HG02763 (cell line): ENCODE measurements at regions not wholly inside any gene's neighbourhood (a gene's known extent, or its start where the extent isn't known, plus 50 kb on each side); places are given as distances from the start of the nearest gene placed in this dataset.

Experiments used
- ATAC-seq: cut with Tn5 transposase; IDR thresholded peaks from one replicate; pipeline ENCODE4 v1.9.1; 2021; ENCODE audit warnings: mild to moderate bottlenecking, moderate library complexity; ENCODE audit not compliant: unreplicated experiment

- ATAC-seq = no peak
Observed at GRCh38 chr4:173717581-173717980, 187.6 kb upstream of the HAND2 start.

DNA sequence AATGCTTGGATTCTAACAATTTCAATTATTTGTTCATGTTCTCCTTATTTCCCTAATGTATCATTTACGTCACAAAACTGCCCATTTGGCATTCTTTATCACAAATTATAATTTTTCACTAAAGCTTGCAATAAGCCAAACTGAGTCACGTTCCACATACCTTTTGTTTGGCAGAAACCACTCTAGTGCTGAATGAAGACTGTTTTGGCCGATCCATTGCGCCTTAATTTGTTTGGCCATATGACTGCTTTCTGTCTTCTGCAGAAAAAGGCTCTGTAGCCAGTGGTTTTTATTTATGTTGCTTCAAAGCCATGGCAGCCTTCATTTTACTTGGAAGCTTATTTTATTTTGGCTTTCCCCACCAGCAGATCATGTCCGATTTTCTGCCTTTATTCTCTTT, 184.4 kb upstream of the HAND2 start:
- ATAC-seq = no peak

DNA sequence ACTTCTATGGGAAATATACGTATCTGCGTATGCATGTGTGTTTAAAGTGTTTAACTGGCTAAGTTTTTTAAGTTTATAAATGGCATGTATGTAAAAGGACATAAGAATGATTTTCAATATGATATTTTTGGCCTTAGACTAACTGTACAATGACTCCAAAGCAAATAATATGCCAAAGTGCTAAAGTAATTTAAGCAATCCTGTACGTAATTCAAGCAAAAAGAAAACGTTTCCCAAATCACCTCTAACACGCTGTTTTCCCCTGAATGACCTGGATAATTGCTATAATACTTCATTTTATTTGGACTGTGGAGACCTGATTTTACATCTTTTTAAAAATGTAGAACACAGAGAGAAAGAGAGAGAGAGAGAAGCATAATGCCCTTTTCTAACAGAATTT, 183.0 kb upstream of the HAND2 start:
- ATAC-seq = no peak

GRCh38 chr4:173707658-173708419, 177.8 kb upstream of the HAND2 start:
- no peak for ATAC-seq

GRCh38 chr4:173704201-173704600, 174.2 kb upstream of the HAND2 start:
- no peak for ATAC-seq

- no peak for ATAC-seq
Observed at GRCh38 chr4:173703021-173703420, 173.0 kb upstream of the HAND2 start.

DNA sequence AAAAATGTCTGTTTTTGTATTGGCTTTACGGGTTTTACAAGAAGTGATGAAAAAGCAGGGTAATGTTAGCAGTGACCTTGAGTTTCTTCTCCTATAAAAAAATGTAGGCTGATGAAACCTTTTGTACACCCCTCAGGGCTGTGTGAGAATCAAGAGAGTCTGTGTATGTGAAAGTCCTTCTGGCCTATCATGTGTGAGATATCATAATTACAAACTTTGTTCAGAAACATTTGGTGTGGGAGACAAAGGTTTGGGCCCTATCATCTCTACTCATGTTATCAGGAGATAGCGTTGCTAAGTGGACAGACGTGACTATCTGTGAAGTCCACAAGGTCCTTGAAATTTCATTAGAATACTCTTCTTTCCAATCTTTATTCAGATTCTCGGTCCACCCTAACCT, 170.6 kb upstream of the HAND2 start:
- no peak for ATAC-seq

DNA sequence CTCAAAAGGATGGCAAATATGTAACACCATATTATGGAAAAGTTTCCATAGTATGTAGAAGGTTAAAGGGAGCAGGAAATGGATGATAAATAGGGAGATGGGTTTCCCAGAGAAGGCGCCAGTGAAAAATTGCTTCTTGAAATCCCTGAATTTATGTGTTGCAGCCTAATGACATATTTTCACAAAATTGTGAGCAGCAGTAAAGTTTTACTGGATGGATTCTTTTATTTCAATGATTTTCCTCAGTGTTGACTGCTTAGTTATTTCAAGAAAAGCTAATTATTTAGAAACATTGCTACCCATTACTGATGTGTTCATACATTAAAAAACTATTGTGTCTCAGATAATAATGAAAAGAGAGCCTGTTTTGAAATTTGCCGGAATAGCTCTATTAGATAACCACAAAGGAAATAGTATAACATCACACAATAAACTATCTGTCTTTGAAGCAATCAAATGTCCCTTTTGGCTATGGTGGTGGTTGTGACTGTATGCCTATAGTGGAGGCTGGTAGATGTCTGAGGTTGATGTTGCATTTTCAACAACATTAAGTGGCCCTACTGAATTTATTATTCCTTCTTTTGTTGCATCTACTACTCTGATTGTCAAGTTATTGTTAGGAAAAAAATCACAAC, 169.9 kb upstream of the HAND2 start:
- ATAC-seq = no peak

DNA sequence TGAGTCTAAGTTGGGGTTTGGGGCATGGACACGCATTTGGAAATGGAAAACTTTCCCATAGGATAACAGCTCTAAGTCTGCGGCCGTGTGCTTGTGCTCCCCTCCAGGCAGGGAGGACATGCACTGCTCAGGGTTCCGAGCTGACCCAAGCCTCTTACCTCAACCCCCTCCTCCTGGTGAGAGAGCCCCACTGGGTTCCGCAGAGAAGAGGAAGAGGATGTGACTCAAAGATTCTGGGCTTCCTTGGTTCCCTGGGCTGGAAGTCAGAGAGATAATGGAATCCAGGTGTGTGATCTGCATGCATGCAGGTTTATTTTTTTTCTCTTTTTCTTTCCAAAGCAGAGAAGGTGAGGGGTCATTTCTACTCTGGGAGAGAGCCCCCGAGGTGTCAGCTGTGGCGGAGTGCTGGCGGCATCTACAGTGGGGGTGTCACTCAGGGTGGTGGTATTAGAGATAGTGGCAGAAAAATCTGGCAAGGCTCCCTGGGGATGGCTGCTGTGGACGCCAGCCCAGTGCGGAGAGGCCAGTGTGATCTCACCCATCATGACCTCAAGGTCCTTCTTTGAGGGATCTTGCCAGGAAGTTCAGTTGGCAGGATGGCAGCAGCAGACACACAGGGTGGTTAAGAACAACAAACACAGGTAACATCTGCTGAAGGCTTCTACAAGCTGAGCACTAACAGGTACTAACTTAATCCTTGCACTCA, 168.7 kb upstream of the HAND2 start:
- no peak for ATAC-seq

GRCh38 chr4:173697840-173698239, 167.8 kb upstream of the HAND2 start:
- no peak for ATAC-seq

DNA sequence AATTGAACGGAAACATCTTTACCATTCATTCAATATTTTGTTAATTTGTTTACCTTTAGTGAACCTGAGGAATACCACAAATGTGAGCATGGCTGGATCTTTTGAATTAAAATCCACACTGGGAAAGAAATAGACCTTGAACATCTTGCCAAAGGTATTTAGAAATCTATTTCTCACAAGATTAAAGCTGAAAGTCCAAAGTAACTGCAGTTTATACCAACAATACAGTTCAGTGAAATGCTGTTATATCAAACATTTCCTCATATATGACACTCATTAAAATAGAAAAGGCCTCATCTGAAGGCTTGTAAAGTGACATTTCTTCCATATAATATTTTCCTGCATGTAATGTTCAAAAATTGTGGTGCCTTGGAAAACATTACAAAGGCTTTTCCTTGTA, 166.5 kb upstream of the HAND2 start:
- no peak for ATAC-seq

DNA sequence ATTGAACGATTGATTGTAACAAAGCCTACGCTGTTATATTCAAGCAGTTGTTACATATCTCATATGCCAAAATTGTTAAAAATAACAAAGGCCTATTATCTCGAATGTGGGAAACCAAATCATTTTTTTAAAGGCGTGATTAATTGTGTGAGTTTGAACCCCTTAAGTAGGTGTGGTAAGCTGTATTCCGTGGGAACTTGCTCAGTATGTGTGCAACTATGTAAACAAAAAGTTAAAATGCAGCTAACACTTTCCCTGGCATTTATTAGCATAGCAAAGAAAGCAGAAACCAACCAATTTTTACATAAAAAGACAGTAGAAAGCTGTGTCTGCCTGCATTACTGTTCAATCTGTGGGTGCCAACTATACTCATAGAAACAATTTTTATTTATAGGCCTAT, 166.0 kb upstream of the HAND2 start:
- no peak for ATAC-seq

DNA sequence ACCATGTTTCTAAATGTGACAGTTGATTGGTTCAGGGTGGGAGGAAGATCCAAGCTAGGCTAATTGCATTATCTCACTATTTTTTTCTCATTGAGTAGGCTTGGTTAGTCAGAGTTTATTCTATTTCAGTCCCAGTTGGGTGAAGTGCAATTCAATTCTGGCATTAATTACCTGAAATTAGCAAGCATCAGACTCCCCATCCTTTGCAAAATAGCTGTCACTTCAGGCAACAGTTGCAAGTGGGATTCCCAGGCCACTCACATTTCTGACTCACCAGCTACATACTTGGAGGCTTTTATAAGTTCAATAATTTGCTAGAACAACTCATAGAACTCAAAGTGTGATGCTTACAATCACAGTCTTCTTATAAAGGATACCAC, 155.8 kb upstream of the HAND2 start:
- ATAC-seq = no peak

DNA sequence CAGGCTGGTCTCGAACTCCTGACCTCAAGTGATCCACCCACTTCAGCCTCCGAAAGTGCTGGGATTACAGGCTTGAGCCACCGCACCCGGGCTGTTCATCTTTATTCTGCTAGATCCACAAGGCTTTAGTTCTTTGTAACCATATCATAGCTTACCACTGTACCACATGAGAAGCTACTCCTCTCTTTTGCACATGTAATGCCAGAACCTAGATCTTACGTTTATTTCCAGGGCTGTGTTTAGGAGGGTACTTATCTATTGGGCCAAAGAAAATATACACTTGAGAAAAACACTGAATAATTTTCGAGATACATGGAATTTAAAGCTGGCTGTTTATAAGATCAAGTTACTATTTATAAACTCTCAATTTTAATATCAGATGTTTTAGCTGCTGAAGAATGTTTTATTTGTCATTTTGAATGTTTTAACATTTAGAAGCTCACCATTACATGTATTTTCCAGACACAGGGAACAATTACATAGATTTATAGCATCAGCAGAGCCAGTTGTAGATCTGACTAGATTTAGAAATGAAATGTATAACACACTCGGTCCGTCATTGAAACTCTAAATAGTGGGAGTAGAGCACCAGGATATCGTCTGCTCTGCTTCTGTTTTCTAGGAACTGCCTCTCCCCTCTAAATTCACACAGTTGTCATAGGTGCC, 155.3 kb upstream of the HAND2 start:
- no peak for ATAC-seq

DNA sequence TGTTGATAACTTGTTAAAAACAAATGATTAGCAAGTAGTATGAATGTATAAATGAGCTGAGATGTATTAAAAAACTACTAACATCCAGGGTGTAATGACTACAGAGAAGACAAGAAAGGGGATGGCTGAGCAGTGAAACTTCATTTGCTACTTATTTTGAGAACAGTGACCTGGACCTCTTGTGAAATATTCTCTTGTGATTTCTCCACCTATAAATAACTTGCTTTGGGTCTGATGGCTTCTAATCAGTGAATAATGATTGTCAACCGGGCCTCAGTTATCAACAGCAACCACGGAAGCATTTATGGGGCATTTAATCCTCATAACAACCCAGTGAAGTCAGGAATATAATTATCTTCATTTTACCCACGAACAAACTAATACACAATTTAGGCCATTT, 154.2 kb upstream of the HAND2 start:
- no peak for ATAC-seq

DNA sequence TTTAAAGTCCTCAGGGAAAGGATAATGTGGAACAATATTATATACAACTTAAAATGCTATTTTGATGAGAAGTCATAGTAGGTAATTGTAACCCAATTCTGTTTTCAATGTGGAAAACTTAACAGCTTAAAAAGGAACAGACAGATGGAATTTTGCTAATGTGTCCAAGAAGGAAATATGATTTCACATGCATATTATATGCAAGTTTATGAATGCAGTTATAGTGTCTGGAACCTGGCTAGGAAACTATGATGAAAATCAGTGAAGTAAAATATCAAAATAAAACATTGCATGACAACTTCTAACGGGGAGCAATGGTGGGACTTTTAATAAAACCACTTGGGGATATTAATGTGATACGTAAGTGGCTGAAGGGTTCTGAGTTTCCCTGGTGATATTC, 152.6 kb upstream of the HAND2 start:
- no peak for ATAC-seq

DNA sequence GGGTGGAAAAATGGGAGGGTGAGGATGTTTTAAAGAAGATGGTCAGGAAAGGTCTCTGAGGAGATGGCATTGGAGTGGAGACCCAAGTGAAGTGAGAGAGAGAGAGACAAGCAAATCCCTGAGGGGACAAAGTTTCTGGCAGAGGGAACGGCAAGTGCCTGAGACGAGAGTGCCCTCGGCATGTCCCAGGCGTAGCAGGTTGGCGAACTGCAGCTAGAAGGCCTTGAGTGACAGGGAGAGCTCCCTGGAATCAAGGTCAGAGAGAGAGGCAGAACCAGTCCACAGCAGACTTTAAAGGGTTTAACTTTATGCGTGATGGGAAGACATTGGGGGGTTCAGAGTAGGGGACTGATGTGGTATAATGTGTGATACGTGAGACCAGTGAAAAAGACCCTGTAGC, 150.2 kb upstream of the HAND2 start:
- ATAC-seq = no peak

DNA sequence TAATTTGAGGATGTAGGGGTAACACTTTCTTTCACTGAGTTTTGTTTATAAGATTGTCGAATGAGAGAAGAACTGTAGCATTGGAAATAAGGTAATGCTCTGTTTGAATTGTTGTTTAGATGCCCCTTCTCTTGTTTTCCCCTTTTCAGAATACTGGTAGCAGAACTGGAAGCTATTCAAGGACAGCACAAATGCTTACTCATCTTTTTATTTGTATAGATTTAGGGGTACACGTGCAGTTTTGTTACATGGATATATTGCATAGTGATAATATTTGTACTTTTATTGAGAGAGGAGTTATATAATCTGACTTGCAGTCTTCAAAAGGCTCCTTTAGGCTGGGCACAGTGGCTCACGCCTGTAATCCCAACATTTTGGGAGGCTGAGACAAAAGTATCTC, 145.4 kb upstream of the HAND2 start:
- no peak for ATAC-seq

DNA sequence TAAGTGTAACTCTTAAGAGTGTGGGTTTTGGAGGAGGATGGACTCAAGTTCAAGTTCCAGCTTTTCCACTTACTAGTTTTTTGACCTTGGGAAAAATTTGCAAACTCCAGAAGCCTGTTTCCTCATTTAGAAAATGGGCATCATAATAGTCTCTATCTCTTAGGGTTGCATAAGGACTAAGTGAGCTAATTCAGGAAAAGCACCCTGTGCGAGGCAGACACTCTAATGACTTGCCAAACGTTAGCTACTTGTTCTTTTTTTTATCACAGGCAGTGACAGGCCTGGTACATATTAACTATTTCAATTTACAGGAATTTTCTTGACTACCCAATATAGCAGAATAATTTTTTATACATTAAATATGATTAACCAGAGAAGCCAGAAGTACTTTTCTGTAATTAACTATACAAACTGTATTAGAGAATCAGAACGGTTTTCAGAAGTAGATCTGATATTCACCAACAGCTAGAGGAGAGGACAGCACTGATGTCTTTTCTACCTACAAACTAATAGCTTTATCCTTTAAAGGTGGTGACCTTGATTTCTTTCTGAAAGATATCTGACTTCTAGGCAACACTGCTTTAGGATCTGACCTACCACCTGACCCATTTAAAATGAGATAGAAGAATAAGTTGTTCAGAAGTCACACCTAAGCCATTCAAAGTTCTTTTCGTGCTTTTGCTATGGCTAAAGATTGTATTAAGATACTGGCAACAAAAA, 139.6 kb upstream of the HAND2 start:
- no peak for ATAC-seq

DNA sequence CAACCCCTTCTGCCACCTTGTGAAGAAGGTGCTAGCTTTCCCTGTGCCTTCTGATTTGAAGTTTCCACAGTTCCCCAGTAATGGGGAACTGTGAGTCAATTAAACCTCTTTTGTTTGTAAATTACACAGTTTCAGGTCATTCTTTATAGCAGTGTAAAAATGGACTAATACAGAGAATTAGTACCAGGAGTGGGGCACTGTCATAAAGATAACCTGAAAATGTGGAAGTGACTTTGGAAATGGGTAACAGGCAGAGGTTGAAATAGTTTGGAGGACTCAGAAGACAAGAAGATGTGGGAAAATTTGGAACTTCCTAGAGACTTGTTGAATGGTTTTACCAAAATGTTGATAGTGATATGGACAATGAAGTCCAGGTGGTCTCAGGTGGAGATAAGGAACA, 131.0 kb upstream of the HAND2 start:
- ATAC-seq = no peak

DNA sequence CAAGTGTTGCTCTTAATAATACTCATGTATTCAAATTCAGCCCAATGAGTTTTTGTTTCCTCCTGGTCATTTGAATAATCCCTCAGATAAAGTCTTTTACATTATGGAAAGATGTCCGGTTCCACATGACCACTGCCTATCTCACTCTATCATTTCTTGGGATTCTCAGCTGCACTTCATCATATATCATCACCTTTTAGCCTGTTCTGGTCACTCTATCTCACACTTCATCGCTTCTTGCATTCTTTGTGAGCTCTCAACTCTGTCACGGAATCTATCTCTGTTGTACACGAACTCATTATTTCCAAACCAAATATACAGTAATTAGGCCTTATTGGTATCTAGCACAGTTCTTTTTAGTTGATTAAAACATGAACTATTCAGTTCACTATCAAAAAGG, 126.9 kb upstream of the HAND2 start:
- no peak for ATAC-seq
